Adipocyte (in vitro differentiated cells): ENCODE measurements at regions not wholly inside any gene's neighbourhood (a gene's known extent, or its start where the extent isn't known, plus 50 kb on each side); places are given as distances from the start of the nearest gene placed in this dataset.
"Not testable (repeated sequence)": the region's sequence is repeated elsewhere in the genome, so short reads cannot be mapped to it uniquely, and the experiment has no call there.

Experiments
- DNase-seq: peaks from one replicate; pipeline ENCODE4 v3.0.0-alpha.2; 2015; ENCODE audit warnings: low read depth
- H3K27me3 ChIP-seq: replicated peaks from 2 replicates; pipeline ENCODE4 v1.7.0; 2013; ENCODE audit warnings: mild to moderate bottlenecking, low read length, moderate library complexity; ENCODE audit not compliant: control insufficient read depth, insufficient read depth
- H3K36me3 ChIP-seq: 2 replicates; pipeline ENCODE4 v1.7.0; 2013; ENCODE audit warnings: low read length, mild to moderate bottlenecking, moderate library complexity; ENCODE audit not compliant: control insufficient read depth, insufficient read depth, severe bottlenecking
- H3K4me1 ChIP-seq: 2 replicates; pipeline ENCODE4 v1.7.0; 2013; ENCODE audit warnings: mild to moderate bottlenecking, low read length, moderate library complexity; ENCODE audit not compliant: control insufficient read depth, insufficient read depth
- H3K4me3 ChIP-seq: 2 replicates; pipeline ENCODE4 v1.7.0; 2013; ENCODE audit warnings: mild to moderate bottlenecking, low read length, moderate library complexity
- H3K9ac ChIP-seq: 2 replicates; pipeline ENCODE4 v1.7.0; 2013; ENCODE audit warnings: mild to moderate bottlenecking, low read length, moderate library complexity
- H3K9me3 ChIP-seq: 2 replicates; pipeline ENCODE4 v1.7.0; 2013; ENCODE audit warnings: mild to moderate bottlenecking, low read length, moderate library complexity; ENCODE audit not compliant: control insufficient read depth

GRCh38 chr6:126876446-126876845, 242.0 kb upstream of the RSPO3 start:
- Histone ChIP-seq H3K4me3 (no peak overlapping the region), H3K36me3 (no peaks in the 10 kb centered on the region), H3K9me3 (no peaks in the 10 kb centered on the region), H3K9ac (no peak overlapping the region), H3K4me1 (no peaks in the 10 kb centered on the region), H3K27me3 (no peaks in the 10 kb centered on the region)
- DNase-seq, result no peak

GRCh38 chr6:126880964-126881363, 237.5 kb upstream of the RSPO3 start:
- Histone ChIP-seq H3K9ac (no peak overlapping the region), H3K9me3 (no peaks in the 10 kb centered on the region), H3K4me1 (peaks cover 19% of the 10 kb centered on the region), H3K36me3 (no peaks in the 10 kb centered on the region), H3K27me3 (no peaks in the 10 kb centered on the region), H3K4me3 (no peak overlapping the region)
- no peak for DNase-seq

- Histone ChIP-seq H3K9ac (no peak overlapping the region), H3K4me1 (peaks cover 29% of the 10 kb centered on the region), H3K9me3 (no peaks in the 10 kb centered on the region), H3K4me3 (no peak overlapping the region), H3K27me3 (no peaks in the 10 kb centered on the region), H3K36me3 (no peaks in the 10 kb centered on the region)
- peak; percentile 59 for DNase-seq
Measured at GRCh38 chr6:126886106-126886505, 232.4 kb upstream of the RSPO3 start.

GRCh38 chr6:126888727-126889725, 229.4 kb upstream of the RSPO3 start:
- Histone ChIP-seq H3K4me1 (peaks cover 21% of the 10 kb centered on the region), H3K9me3 (no peaks in the 10 kb centered on the region), H3K9ac (no peak overlapping the region), H3K36me3 (no peaks in the 10 kb centered on the region), H3K27me3 (no peaks in the 10 kb centered on the region), H3K4me3 (no peak overlapping the region)
- DNase-seq, result no peak

GRCh38 chr6:126890055-126890454, 228.4 kb upstream of the RSPO3 start:
- no peak for DNase-seq
- H3K9me3 ChIP-seq, result no peaks in the 10 kb centered on the region
- H3K9ac ChIP-seq, result no peak overlapping the region
- H3K36me3 ChIP-seq, result no peaks in the 10 kb centered on the region
- H3K4me1 ChIP-seq, result peaks cover 19% of the 10 kb centered on the region
- no peaks in the 10 kb centered on the region for H3K27me3 ChIP-seq
- no peak overlapping the region for H3K4me3 ChIP-seq

- Histone ChIP-seq H3K9ac (no peak overlapping the region), H3K4me3 (no peak overlapping the region), H3K9me3 (no peaks in the 10 kb centered on the region), H3K36me3 (no peaks in the 10 kb centered on the region), H3K4me1 (peaks cover 8% of the 10 kb centered on the region), H3K27me3 (no peaks in the 10 kb centered on the region)
- DNase-seq, result peak; percentile 18
Measured at GRCh38 chr6:126891158-126891557, 227.3 kb upstream of the RSPO3 start.

- not testable (repeated sequence) for H3K36me3 ChIP-seq, H3K27me3 ChIP-seq, H3K4me3 ChIP-seq, DNase-seq, H3K4me1 ChIP-seq, H3K9ac ChIP-seq, H3K9me3 ChIP-seq
Measured at GRCh38 chr6:126892869-126893268, 225.6 kb upstream of the RSPO3 start.

- H3K9ac ChIP-seq, result no peak overlapping the region
- H3K4me1 ChIP-seq, result no peaks in the 10 kb centered on the region
- no peak for DNase-seq
Measured at GRCh38 chr6:126897758-126898157, 220.7 kb upstream of the RSPO3 start.

GRCh38 chr6:126904176-126904575, 214.3 kb upstream of the RSPO3 start:
- H3K27me3 ChIP-seq, result no peaks in the 10 kb centered on the region
- no peak overlapping the region for H3K4me3 ChIP-seq
- H3K36me3 ChIP-seq, result no peaks in the 10 kb centered on the region
- no peak for DNase-seq
- H3K4me1 ChIP-seq, result peaks cover 25% of the 10 kb centered on the region
- no peak overlapping the region for H3K9ac ChIP-seq
- no peaks in the 10 kb centered on the region for H3K9me3 ChIP-seq

More at GRCh38 chr6:126897758-126898157, 220.7 kb upstream of the RSPO3 start:
- Histone ChIP-seq H3K36me3 (no peaks in the 10 kb centered on the region), H3K4me3 (no peak overlapping the region), H3K27me3 (no peaks in the 10 kb centered on the region), H3K9me3 (no peaks in the 10 kb centered on the region)

- Histone ChIP-seq H3K4me1 (peaks cover 25% of the 10 kb centered on the region), H3K4me3 (no peak overlapping the region)
Measured at GRCh38 chr6:126905917-126906316, 212.6 kb upstream of the RSPO3 start.

GRCh38 chr6:126907312-126907711, 211.2 kb upstream of the RSPO3 start:
- no peak for DNase-seq
- H3K4me1 ChIP-seq, result peaks cover 25% of the 10 kb centered on the region
- H3K4me3 ChIP-seq, result no peak overlapping the region
- no peaks in the 10 kb centered on the region for H3K36me3 ChIP-seq
- H3K27me3 ChIP-seq, result no peaks in the 10 kb centered on the region
- H3K9me3 ChIP-seq, result no peaks in the 10 kb centered on the region
- no peak overlapping the region for H3K9ac ChIP-seq

More at GRCh38 chr6:126905917-126906316, 212.6 kb upstream of the RSPO3 start:
- Histone ChIP-seq H3K27me3 (no peaks in the 10 kb centered on the region), H3K9me3 (no peaks in the 10 kb centered on the region), H3K9ac (peak overlapping the region; percentile 16), H3K36me3 (no peaks in the 10 kb centered on the region)
- no peak for DNase-seq
